Activated CD4-positive, CD25-positive, alpha-beta regulatory T cell treated with anti-CD3 and anti-CD28 coated beads, Interleukin-2, amount 50 U/mL, for 24 hours (primary cell): ENCODE measurements at regions not wholly inside any gene's neighbourhood (a gene's known extent, or its start where the extent isn't known, plus 50 kb on each side); places are given as distances from the start of the nearest gene placed in this dataset.
"Not testable (repeated sequence)": the region's sequence is repeated elsewhere in the genome, so short reads cannot be mapped to it uniquely, and the experiment has no call there.

ENCODE experiments used
- ATAC-seq, 2 donors: fragments of 150-1000 bp; cut with Tn5 transposase; one replicate each; pipeline ENCODE4 v1.10.0; 2021; ENCODE audit warnings: mild to moderate bottlenecking in 1 of 2, moderate library complexity in 1 of 2

GRCh38 chr14:35987731-35988130 lies 161.6 kb downstream of the BRMS1L start:
- no peak for ATAC-seq

DNA sequence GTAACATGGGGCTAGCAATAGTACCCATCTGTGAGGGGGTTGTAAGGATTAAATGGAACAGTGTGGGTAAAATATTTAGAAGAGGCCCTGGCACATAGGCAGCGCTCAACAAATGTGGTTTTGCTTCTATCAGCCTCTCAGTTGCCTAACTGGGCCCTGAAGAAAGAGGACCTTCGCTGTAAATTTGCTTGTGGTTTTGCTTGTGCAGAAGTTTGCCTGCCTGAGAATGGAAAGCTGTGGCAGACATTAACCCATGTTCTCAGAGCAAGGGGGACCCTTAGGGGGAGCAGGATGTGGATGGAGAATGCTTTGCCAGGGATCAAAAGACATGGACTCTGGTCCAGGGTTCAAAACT lies 160.1 kb downstream of the BRMS1L start:
- ATAC-seq: no peak

GRCh38 chr14:35985474-35986218 lies 159.5 kb downstream of the BRMS1L start:
- no peak for ATAC-seq

- no peak for ATAC-seq
These were observed 153.4 kb downstream of the BRMS1L start for GRCh38 chr14:35979531-35979930.

- ATAC-seq: no peak
These were observed 152.4 kb downstream of the BRMS1L start for GRCh38 chr14:35978561-35978960.

DNA sequence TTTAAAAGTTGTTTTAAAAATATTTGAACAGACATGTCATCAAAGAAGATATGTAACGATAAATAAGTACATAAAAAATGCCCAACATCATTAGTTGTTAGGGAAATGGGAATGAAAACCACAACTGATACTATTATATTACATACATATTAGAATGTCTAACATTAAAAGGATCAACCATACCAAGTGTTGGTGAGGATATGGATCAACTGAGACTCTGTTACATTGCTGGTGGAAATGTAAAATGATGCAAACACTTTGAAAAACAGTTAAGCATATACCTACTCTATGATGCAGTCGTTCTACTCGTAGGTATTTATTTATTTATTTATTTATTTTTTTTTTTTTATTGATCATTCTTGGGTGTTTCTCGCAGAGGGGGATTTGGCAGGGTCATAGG lies 149.7 kb downstream of the BRMS1L start:
- no peak for ATAC-seq

GRCh38 chr14:35973770-35974169 lies 147.6 kb downstream of the BRMS1L start:
- ATAC-seq: no peak

DNA sequence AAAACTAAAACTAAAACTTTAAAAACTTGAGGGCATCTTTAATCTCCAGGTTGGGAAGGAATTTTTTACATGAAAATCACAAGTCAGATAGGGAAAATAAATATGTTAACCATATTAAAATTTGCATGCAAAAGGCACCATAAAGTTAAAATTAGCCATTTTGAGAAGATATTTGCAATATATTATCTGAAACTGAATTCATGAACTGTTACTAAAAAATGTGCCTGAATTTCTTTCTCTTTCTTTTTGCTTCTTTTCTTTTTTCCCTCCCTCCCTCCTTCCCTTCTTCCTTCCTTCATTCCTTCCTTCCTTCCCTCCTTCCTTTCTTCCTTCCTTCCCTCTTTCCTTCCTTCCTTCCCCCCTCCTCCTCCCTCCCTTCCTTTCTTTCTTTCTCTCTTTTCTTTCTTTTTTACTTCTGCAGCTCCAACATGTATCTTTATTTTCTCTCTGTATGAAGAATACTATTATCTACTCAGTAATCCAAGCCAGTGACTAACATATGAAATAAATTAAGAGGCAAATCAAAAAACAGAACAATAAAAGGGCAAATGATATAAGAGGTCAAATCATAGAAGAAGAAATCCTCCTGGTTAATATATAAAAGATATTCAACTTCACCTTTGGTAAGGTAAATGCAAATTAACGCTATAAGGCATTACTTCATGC lies 146.0 kb downstream of the BRMS1L start:
- ATAC-seq: no peak

- no peak for ATAC-seq
These were observed 143.2 kb downstream of the BRMS1L start for GRCh38 chr14:35969310-35969709.

GRCh38 chr14:35965400-35965799 lies 139.3 kb downstream of the BRMS1L start:
- no peak for ATAC-seq

- no peak for ATAC-seq
These were observed 138.7 kb downstream of the BRMS1L start for GRCh38 chr14:35964697-35965286.

DNA sequence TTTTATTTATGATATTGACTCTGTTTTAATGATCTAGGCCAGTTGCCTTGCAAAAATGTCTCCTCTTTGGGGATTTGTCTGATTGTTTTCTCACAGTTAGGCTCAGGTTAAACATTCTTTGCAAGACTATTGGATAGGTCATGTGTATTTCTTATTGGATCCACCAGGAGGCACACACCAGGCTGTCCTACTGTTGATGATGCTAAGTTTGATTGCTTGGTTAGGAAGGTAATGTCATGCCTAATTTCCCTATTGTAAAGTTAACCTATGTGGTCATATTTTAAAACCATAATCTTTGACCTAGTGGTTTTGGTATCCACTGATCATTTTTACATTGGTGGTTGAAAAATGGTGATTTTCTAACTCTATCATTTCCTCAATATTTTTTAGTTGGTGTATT lies 137.1 kb downstream of the BRMS1L start:
- no peak for ATAC-seq

GRCh38 chr14:35961697-35962274 lies 135.6 kb downstream of the BRMS1L start:
- no peak for ATAC-seq

DNA sequence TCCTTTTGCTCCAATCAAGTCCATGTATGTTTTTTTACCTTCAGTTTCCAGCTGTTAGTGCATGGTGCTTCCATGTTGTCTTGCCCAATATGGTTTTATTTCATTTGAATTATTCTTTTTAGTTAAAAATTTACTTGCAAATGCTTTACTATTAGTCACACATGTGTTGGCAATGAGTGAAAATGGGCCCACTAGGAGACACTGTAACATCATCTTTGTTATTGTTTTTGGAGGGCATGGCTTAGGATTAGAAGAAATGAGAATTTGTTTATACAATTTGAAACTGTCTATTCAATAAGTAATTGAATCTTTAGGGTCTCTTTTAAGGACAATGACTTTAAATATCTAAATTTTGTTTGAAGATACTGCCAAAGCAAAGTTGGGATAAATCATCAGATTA lies 133.7 kb downstream of the BRMS1L start:
- no peak for ATAC-seq

DNA sequence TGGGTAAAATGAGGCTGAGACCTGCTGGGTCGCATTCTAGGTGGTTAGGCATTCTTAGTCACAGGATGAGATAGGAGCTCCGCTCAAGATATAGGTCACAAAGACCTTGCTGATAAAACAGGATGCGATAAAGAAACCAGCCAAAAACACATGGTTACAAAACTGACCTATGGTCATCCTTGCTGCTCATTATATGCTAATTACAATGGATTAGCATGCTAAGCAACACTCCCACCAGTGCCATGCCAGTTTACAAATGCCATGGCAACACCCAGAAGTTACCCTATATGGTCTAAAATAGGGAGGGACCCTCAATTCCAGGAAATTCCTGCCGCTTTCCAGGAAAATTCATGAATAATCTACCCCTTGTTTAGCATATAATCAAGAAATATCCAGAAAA lies 132.4 kb downstream of the BRMS1L start:
- ATAC-seq: no peak

DNA sequence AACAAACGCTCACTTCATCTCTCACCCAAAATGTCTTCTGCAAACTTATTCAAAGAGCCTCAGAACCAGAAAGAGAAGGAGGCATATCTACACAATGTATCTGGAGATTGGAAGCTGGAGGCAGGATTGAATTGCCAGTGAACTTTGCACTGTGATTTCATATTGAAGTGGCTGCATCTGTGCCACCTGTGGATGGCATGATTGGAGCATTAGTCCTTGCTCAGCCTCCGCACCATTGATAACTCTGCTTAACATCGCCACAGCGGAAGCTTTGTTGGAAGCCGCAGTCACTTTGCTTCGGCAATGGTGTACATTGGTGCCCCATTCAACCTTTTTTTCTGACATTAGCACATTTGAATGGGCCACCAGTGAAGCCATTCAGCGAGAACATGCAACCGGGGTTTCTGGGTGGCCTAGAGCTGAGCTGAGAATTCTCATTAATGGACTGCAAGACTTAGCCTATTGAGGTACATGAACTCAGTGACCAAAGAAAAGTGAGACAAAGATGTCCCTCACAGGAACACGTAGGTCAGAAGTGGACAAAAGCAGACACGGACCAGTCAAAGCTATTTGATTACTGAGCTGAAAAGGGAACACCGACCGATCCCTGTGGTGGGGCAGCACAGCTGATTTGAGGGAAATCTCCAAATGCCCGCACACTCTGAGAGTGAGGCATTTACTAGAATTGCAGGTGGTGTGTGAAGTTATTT lies 130.4 kb downstream of the BRMS1L start:
- no peak for ATAC-seq

DNA sequence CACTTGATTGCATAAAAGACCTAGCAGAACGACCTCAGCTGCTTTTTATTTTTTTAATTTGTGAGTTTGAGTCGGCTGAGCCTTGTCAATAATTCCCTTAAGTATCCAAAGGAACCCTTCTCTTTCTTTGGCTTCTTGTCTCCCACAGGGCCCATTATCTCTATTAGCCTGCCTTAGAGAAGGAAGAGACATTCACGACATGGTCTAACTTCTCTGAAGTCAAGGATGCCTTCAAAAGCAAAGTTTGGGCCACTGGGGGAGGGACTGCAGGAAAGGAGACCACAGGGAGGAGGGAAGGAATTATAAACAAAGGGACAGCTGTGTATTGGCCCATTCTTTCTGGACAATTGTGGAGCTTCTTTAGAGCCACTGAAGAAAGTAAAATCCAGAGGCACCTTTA lies 126.4 kb downstream of the BRMS1L start:
- ATAC-seq: no peak

DNA sequence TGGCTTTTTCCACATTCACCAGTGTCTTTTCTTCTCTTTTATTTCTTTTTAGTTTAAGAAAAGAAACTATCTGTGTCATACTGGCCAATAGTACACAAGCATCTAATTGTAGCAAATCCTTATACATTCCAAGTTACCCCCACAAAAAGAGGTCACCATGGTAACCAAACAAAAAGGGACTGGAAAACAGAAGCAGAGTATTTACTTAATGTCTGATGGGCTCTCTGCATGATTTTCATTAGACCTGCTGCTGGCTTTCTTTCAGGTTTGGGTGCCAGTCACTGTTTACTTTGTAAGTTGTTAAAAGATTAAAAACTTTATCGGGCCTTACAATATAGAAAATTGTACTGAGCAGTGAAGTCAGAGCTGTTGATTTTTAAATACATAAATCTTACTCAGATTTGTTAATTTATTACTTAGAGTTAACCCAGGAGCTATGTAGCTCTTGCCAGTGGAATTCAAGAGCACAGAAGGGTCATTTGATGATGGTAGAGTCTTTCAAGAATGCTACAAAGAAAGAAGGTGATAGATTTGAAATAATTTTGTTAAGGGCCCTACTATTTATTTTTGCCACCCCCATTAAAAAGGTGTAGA lies 123.9 kb downstream of the BRMS1L start:
- ATAC-seq: no peak

DNA sequence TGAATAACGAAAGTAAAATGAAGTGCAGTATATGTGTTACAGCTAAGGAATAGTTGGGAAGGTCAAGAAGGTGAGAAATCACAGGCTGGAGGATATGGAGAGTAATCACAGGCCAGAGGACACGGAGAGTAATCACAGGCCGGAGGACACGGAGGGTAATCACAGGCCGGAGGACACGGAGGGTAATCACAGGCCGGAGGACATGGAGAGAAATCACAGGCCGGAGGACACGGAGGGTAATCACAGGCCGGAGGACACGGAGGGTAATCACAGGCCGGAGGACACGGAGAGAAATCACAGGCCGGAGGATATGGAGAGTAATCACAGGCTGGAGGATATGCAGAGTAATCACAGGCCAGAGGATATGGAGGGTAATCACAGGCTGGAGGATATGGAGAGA lies 121.8 kb downstream of the BRMS1L start:
- ATAC-seq: not testable (repeated sequence)

DNA sequence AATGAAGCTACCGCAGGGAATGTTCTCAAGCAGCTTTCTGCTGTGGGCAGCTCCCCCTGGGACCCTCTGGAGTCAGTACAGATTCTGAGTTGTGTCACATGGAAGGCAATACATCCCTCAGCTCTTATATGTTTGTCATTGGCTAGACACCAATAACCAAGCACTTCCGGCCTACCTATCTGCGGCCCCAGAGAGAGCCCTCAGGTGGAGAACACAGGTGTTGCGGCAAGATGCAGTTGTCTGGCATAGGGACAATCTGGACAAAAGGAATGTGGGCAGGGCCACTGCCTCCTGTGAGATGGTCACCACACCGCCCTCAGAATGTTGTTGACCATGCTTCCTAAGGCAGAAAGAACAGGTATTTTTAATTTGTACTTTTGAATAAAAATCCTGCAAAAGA lies 118.7 kb downstream of the BRMS1L start:
- ATAC-seq: no peak

DNA sequence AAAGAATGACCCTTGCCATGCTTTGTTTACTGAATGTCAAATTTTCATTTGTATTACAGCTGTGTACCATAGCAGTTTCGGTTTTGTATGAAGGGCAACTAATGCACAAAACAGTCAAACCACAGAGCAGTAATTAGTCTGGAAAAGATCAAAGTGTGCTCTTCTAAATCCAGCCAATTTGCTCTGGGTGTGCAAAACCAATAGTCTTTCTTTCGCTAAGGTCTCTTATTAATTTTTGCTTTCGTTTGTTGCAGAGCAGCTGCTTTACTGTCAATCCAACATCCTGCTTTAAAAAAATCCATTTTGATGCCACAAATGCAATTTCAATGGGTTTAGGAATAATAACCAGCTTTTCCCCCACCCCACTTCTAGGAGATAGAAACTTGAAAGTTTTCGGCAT lies 114.2 kb downstream of the BRMS1L start:
- no peak for ATAC-seq

- ATAC-seq: no peak
These were observed 112.6 kb downstream of the BRMS1L start for GRCh38 chr14:35938770-35939169.

- ATAC-seq: no peak
These were observed 108.4 kb downstream of the BRMS1L start for GRCh38 chr14:35934499-35934898.
